HT-29 (cell line): ENCODE measurements at regions not wholly inside any gene's neighbourhood (a gene's known extent, or its start where the extent isn't known, plus 50 kb on each side); places are given as distances from the start of the nearest gene placed in this dataset.

Experiments used
- DNase-seq: peaks from one replicate; pipeline ENCODE4 v3.0.0-alpha.2; 2015; ENCODE audit warnings: low spot score

GRCh38 chr11:91660036-91660435, 564.6 kb upstream of the FAT3 start:
- no peak for DNase-seq

GRCh38 chr11:91654686-91655085, 569.9 kb upstream of the FAT3 start:
- no peak for DNase-seq

GRCh38 chr11:91653079-91653754, 571.4 kb upstream of the FAT3 start:
- no peak for DNase-seq

GRCh38 chr11:91650802-91651201, 573.8 kb upstream of the FAT3 start:
- DNase-seq: no peak

GRCh38 chr11:91641153-91641552, 583.5 kb upstream of the FAT3 start:
- DNase-seq: no peak

GRCh38 chr11:91639359-91639758, 585.3 kb upstream of the FAT3 start:
- no peak for DNase-seq

- DNase-seq: no peak
Measured at GRCh38 chr11:91630916-91631673, 593.5 kb upstream of the FAT3 start.

- DNase-seq: no peak
Measured at GRCh38 chr11:91625495-91625894, 599.1 kb upstream of the FAT3 start.

- DNase-seq: no peak
Measured at GRCh38 chr11:91624021-91624420, 600.6 kb upstream of the FAT3 start.

GRCh38 chr11:91608677-91609076, 615.9 kb upstream of the FAT3 start:
- no peak for DNase-seq

GRCh38 chr11:91596111-91596510, 628.5 kb upstream of the FAT3 start:
- no peak for DNase-seq

- DNase-seq: peak; percentile 12
Measured at GRCh38 chr11:91591021-91591420, 633.6 kb upstream of the FAT3 start.

- no peak for DNase-seq
Measured at GRCh38 chr11:91587131-91587530, 637.5 kb upstream of the FAT3 start.

- no peak for DNase-seq
Measured at GRCh38 chr11:91585035-91585801, 639.4 kb upstream of the FAT3 start.

- DNase-seq: no peak
Measured at GRCh38 chr11:91563176-91563575, 661.4 kb upstream of the FAT3 start.

GRCh38 chr11:91560434-91560833, 664.2 kb upstream of the FAT3 start:
- DNase-seq: no peak

- no peak for DNase-seq
Measured at GRCh38 chr11:91538065-91538464, 686.6 kb upstream of the FAT3 start.

GRCh38 chr11:91536366-91536765, 688.3 kb upstream of the FAT3 start:
- no peak for DNase-seq

- DNase-seq: no peak
Measured at GRCh38 chr11:91528965-91529364, 695.7 kb upstream of the FAT3 start.

- no peak for DNase-seq
Measured at GRCh38 chr11:91527380-91528030, 697.1 kb upstream of the FAT3 start.

GRCh38 chr11:91513734-91514133, 710.9 kb upstream of the FAT3 start:
- DNase-seq: no peak

- no peak for DNase-seq
Measured at GRCh38 chr11:91497847-91498246, 726.8 kb upstream of the FAT3 start.
